ENCODE measurements at regions not wholly inside any gene's neighbourhood (a gene's known extent, or its start where the extent isn't known, plus 50 kb on each side); places are given as distances from the start of the nearest gene placed in this dataset.
A peak's percentile ranks its signal among the peaks of the same experiment; 100 is the strongest.

DNA sequence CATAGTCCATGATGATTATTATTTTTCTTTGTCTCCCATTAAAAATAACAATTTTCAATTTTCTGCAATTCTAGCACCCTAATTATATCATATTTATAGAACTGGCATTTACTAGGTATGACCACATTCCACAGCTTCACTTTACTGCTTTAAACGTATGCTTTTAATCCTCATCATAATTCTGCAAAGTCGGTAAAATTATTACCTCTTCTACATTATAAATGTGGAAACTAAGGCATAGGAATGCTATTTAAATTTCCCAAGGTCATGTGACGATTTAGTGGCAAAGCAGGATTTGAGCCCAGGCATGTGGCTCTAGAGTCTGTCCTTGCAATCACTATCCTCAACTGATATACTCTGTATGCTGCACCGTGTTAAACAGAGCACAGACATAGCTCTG is 866.4 kb downstream of the EPHA4 start:
- Histone ChIP-seq H3K4me3 (ENCODE audit: insufficient read depth, low read depth, low read length) (no peak overlapping the region), H3K79me2 (ENCODE audit: insufficient read depth, low read length) (no peaks in the 10 kb centered on the region), H3K27me3 (ENCODE audit: insufficient read depth, low read length) (no peaks in the 10 kb centered on the region), H3K27ac (ENCODE audit: low read depth, low read length) (no peak overlapping the region), H3K9me3 (ENCODE audit: insufficient read depth, low read depth, low read length) (no peaks in the 10 kb centered on the region), H2AFZ (ENCODE audit: low read depth, low read length) (no peak overlapping the region), H3K4me1 (ENCODE audit: insufficient read depth, low read length) (peaks cover 7% of the 10 kb centered on the region), H3K4me2 (ENCODE audit: low read length) (no peak overlapping the region), H3K9ac (ENCODE audit: low read length) (no peak overlapping the region), H4K20me1 (ENCODE audit: insufficient read depth, low read length) (no peaks in the 10 kb centered on the region), H3K36me3 (ENCODE audit: insufficient read depth, low read length) (no peaks in the 10 kb centered on the region)
- H3K9me3 Mint-ChIP-seq (ENCODE audit: unreplicated experiment) = peaks cover 5% of the 10 kb centered on the region
- TF ChIP-seq CTCF (IDR thresholded peaks at IDR 0.05; ENCODE audit: insufficient read depth, low read depth, low read length) (no peak), EZH2 (IDR thresholded peaks at IDR 0.05; ENCODE audit: insufficient read depth, low read length) (no peak)
- H3K27ac Mint-ChIP-seq (ENCODE audit: unreplicated experiment) = no peak overlapping the region
- DNase-seq (ENCODE audit: low read depth) = no peak
- H3K36me3 Mint-ChIP-seq (ENCODE audit: low read depth, unreplicated experiment) = no peaks in the 10 kb centered on the region
- no peak overlapping the region for H3K4me3 Mint-ChIP-seq (ENCODE audit: unreplicated experiment)
- peaks cover 24% of the 10 kb centered on the region for H3K4me1 Mint-ChIP-seq (ENCODE audit: low read depth, unreplicated experiment)
- no peaks in the 10 kb centered on the region for H3K27me3 Mint-ChIP-seq (ENCODE audit: low read depth, unreplicated experiment)
- no peak for FAIRE-seq

- no peak for FAIRE-seq
- no peak overlapping the region for H3K4me3 Mint-ChIP-seq (ENCODE audit: unreplicated experiment)
Measured at GRCh38 chr2:220707261-220707660, 864.8 kb downstream of the EPHA4 start.

More at GRCh38 chr2:220707261-220707660, 864.8 kb downstream of the EPHA4 start:
- no peaks in the 10 kb centered on the region for H3K9me3 Mint-ChIP-seq (ENCODE audit: unreplicated experiment)
- Histone ChIP-seq H3K36me3 (ENCODE audit: insufficient read depth, low read length) (no peaks in the 10 kb centered on the region), H4K20me1 (ENCODE audit: insufficient read depth, low read length) (no peaks in the 10 kb centered on the region), H3K4me1 (ENCODE audit: insufficient read depth, low read length) (peaks cover 7% of the 10 kb centered on the region), H3K27ac (ENCODE audit: low read depth, low read length) (no peak overlapping the region), H3K9ac (ENCODE audit: low read length) (no peak overlapping the region), H3K9me3 (ENCODE audit: insufficient read depth, low read depth, low read length) (no peaks in the 10 kb centered on the region), H3K4me2 (ENCODE audit: low read length) (no peak overlapping the region), H3K79me2 (ENCODE audit: insufficient read depth, low read length) (no peaks in the 10 kb centered on the region), H3K4me3 (ENCODE audit: insufficient read depth, low read depth, low read length) (no peak overlapping the region), H3K27me3 (ENCODE audit: insufficient read depth, low read length) (no peaks in the 10 kb centered on the region), H2AFZ (ENCODE audit: low read depth, low read length) (no peak overlapping the region)
- H3K27me3 Mint-ChIP-seq (ENCODE audit: low read depth, unreplicated experiment) = no peaks in the 10 kb centered on the region
- DNase-seq (ENCODE audit: low read depth) = peak; percentile 50
- H3K27ac Mint-ChIP-seq (ENCODE audit: unreplicated experiment) = no peak overlapping the region
- no peak for TF ChIP-seq EZH2 (IDR thresholded peaks at IDR 0.05; ENCODE audit: insufficient read depth, low read length)
- no peak for TF ChIP-seq CTCF (IDR thresholded peaks at IDR 0.05; ENCODE audit: insufficient read depth, low read depth, low read length)
- H3K36me3 Mint-ChIP-seq (ENCODE audit: low read depth, unreplicated experiment) = no peaks in the 10 kb centered on the region
- peaks cover 24% of the 10 kb centered on the region for H3K4me1 Mint-ChIP-seq (ENCODE audit: low read depth, unreplicated experiment)
